ENCODE measurements at regions not wholly inside any gene's neighbourhood (a gene's known extent, or its start where the extent isn't known, plus 50 kb on each side); places are given as distances from the start of the nearest gene placed in this dataset.

DNA sequence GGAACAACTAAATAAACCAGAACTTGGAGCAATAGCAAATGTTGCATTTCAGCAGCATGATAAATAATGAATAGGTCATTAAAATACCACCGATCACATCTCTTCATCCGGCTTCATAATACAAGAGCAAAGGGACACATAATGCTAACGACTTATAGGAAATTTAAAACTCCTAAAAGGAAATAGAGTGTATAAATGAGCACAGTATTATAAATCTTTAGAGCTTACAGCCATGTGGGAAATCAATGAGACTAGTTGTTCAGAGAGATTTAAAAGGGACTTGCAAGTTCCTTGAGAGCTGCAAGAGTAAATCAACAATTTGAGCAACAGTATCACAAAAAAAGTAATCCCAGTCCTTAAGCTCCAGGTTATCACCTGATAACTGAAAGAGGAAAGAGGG lies 677.0 kb downstream of the PLOD2 start:
- TF ChIP-seq, protein P1, sequence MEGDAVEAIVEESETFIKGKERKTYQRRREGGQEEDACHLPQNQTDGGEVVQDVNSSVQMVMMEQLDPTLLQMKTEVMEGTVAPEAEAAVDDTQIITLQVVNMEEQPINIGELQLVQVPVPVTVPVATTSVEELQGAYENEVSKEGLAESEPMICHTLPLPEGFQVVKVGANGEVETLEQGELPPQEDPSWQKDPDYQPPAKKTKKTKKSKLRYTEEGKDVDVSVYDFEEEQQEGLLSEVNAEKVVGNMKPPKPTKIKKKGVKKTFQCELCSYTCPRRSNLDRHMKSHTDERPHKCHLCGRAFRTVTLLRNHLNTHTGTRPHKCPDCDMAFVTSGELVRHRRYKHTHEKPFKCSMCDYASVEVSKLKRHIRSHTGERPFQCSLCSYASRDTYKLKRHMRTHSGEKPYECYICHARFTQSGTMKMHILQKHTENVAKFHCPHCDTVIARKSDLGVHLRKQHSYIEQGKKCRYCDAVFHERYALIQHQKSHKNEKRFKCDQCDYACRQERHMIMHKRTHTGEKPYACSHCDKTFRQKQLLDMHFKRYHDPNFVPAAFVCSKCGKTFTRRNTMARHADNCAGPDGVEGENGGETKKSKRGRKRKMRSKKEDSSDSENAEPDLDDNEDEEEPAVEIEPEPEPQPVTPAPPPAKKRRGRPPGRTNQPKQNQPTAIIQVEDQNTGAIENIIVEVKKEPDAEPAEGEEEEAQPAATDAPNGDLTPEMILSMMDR (IDR thresholded peaks at IDR 0.05): no peak
- TF ChIP-seq POLR2A (IDR thresholded peaks at IDR 0.05) (no peak), POLR2AphosphoS5 (IDR thresholded peaks at IDR 0.05) (no peak)
